ENCODE measurements at regions not wholly inside any gene's neighbourhood (a gene's known extent, or its start where the extent isn't known, plus 50 kb on each side); places are given as distances from the start of the nearest gene placed in this dataset.

GRCh38 chr9:28014212-28014611 lies 440.9 kb upstream of the C9orf72 start:
- Histone ChIP-seq H3K4ac (replicated peaks; ENCODE audit: insufficient read length, low read depth, low read length) (no peak overlapping the region), H3K4me1 (replicated peaks in 1 of 4; ENCODE audit: control insufficient read depth in 3 of 4, insufficient read depth in 4 of 4, low read length in 3 of 4) (0 out of 7 replicates have a peak, but pooled peaks cover 0 to 2% (median 0%) of the 10 kb centered on the region in 4 experiments), H3K56ac (replicated peaks; ENCODE audit: insufficient read length, low read depth, low read length) (no peak overlapping the region), H3K4me2 (ENCODE audit: insufficient read depth in 1 of 2, low read depth in 2 of 2, low read length in 2 of 2) (no peak overlapping the region), H4K91ac (replicated peaks; ENCODE audit: insufficient read length, low read length) (no peak overlapping the region), H4K5ac (ENCODE audit: insufficient read length, low read depth, low read length) (no peak overlapping the region), H2BK5ac (ENCODE audit: low read depth, low read length) (no peak overlapping the region), H3K36me3 (ENCODE audit: control insufficient read depth in 2 of 4, insufficient read depth in 4 of 4, low read length in 3 of 4) (no peaks in the 10 kb centered on the region), H3K18ac (ENCODE audit: extremely low read depth, low read length) (no peak overlapping the region), H3K79me2 (ENCODE audit: control insufficient read depth in 1 of 2, insufficient read depth in 2 of 2, low read length in 2 of 2) (no peaks in the 10 kb centered on the region), H3K4me3 (ENCODE audit: extremely low read depth in 1 of 4, insufficient read depth in 2 of 4, low read depth in 3 of 4, low read length in 4 of 4) (no peak overlapping the region), H3K14ac (ENCODE audit: insufficient read length) (no peak overlapping the region), H3K23me2 (ENCODE audit: low read depth, low read length) (no peaks in the 10 kb centered on the region), H3K9me3 (ENCODE audit: insufficient read depth in 2 of 2, low read depth in 1 of 2, low read length in 1 of 2) (no peaks in the 10 kb centered on the region), H4K8ac (ENCODE audit: extremely low read depth, insufficient read depth, low read length) (no peak overlapping the region), H4K20me1 (replicated peaks in 1 of 2; ENCODE audit: control insufficient read depth in 1 of 2, insufficient read depth in 2 of 2, low read length in 2 of 2) (no peaks in the 10 kb centered on the region), H3K27ac (ENCODE audit: low read depth, low read length) (no peak overlapping the region), H2BK15ac (ENCODE audit: low read length) (no peak overlapping the region), H3K79me1 (ENCODE audit: low read depth, low read length) (no peaks in the 10 kb centered on the region), H2BK20ac (ENCODE audit: low read length) (no peak overlapping the region), H3K23ac (ENCODE audit: insufficient read length) (no peak overlapping the region), H2BK12ac (ENCODE audit: low read depth, low read length) (no peak overlapping the region), H2AFZ (ENCODE audit: low read length) (no peak overlapping the region), H2BK120ac (replicated peaks; ENCODE audit: low read depth, low read length) (no peak overlapping the region), H3K9ac (replicated peaks in 1 of 4; ENCODE audit: extremely low read depth in 1 of 4, low read depth in 3 of 4, low read length in 3 of 4) (no peak overlapping the region), H2AK5ac (ENCODE audit: low read depth, low read length) (no peak overlapping the region), H3K27me3 (replicated peaks in 1 of 4; ENCODE audit: control insufficient read depth in 3 of 4, extremely low read depth in 1 of 4, insufficient read depth in 3 of 4, low read length in 3 of 4) (peaks cover 0 to 1% (median 0%) of the 10 kb centered on the region in 4 experiments; a peak in 1 of 7 replicates)
- ChIA-PET CTCF (ENCODE audit: partially characterized antibody) (no interaction called here), POLR2A (ENCODE audit: partially characterized antibody) (no interaction called here)
- no peak for FAIRE-seq
- DNase-seq (ENCODE audit: low read depth in 1 of 2, low spot score in 2 of 2): no peak
- no peak for TF ChIP-seq SAP30 (IDR thresholded peaks at IDR 0.05; ENCODE audit: insufficient read depth, insufficient replicate concordance, low read length)
- TF ChIP-seq CBX5 (IDR thresholded peaks at IDR 0.05; ENCODE audit: low read depth, low read length): no peak
- TF ChIP-seq SUZ12 (IDR thresholded peaks at IDR 0.05; ENCODE audit: low read length): no peak
- TF ChIP-seq GTF2F1 (IDR thresholded peaks at IDR 0.05; ENCODE audit: borderline replicate concordance, low read depth, low read length): no peak
- TF ChIP-seq EZH2 (IDR thresholded peaks at IDR 0.05; ENCODE audit: low read depth, low read length, severe bottlenecking): no peak
- TF ChIP-seq MAX (IDR thresholded peaks at IDR 0.05): no peak
- TF ChIP-seq HDAC6 (IDR thresholded peaks at IDR 0.05; ENCODE audit: low read depth, low read length): no peak
- TF ChIP-seq CBX8 (IDR thresholded peaks at IDR 0.05; ENCODE audit: borderline replicate concordance, low read depth, low read length): no peak
- no peak for TF ChIP-seq JUN (IDR thresholded peaks at IDR 0.05; ENCODE audit: low read depth, low read length)
- TF ChIP-seq SIX5 (IDR thresholded peaks at IDR 0.05; ENCODE audit: low read depth, low read length): no peak
- TF ChIP-seq FOSL1 (IDR thresholded peaks at IDR 0.05; ENCODE audit: insufficient read depth, low read depth, low read length): no peak
- no peak for TF ChIP-seq YY1 (IDR thresholded peaks at IDR 0.05; ENCODE audit: low read depth, low read length)
- no peak for TF ChIP-seq PHF8 (conservative IDR thresholded peaks at IDR 0.05; ENCODE audit: low read depth, low read length)
- no peak for TF ChIP-seq USF2 (IDR thresholded peaks at IDR 0.05; ENCODE audit: low read length)
- TF ChIP-seq NRF1 (IDR thresholded peaks at IDR 0.05; ENCODE audit: low read depth, low read length): no peak
